WTC11 (cell line): ENCODE measurements at regions not wholly inside any gene's neighbourhood (a gene's known extent, or its start where the extent isn't known, plus 50 kb on each side); places are given as distances from the start of the nearest gene placed in this dataset.

Source experiments
- ATF2 ChIP-seq: sonication (generic); formaldehyde crosslinking; IDR thresholded peaks from 2 replicates; pipeline ENCODE4 v1.8.1; 2022; ENCODE audit warnings: low read depth, missing genetic modification reagents, borderline replicate concordance
- CBFB ChIP-seq: sonication (generic); formaldehyde crosslinking; IDR thresholded peaks from 2 replicates; pipeline ENCODE4 v1.8.1; 2022; ENCODE audit warnings: mild to moderate bottlenecking, low read depth, missing genetic modification reagents
- CTCF ChIP-seq: fragments of 200-600 bp; IDR thresholded peaks from 2 replicates; pipeline ENCODE4 v1.8.0; 2022; ENCODE audit warnings: antibody characterized with exemption
- MAX ChIP-seq: sonication (generic); formaldehyde crosslinking; IDR thresholded peaks from 2 replicates; pipeline ENCODE4 v1.8.0; 2022; ENCODE audit warnings: mild to moderate bottlenecking, missing genetic modification reagents
- SMAD4 ChIP-seq: sonication (generic); formaldehyde crosslinking; IDR thresholded peaks from 2 replicates; pipeline ENCODE4 v1.8.0; 2022; ENCODE audit warnings: mild to moderate bottlenecking, missing genetic modification reagents
- ZBTB43 ChIP-seq: sonication (generic); formaldehyde crosslinking; IDR thresholded peaks from 2 replicates; pipeline ENCODE4 v1.8.1; 2023; ENCODE audit warnings: mild to moderate bottlenecking, missing genetic modification reagents
- ZNF138 ChIP-seq: sonication (generic); formaldehyde crosslinking; conservative IDR thresholded peaks from 2 replicates; pipeline ENCODE4 v1.8.1; 2022; ENCODE audit warnings: mild to moderate bottlenecking, moderate library complexity, missing genetic modification reagents
- ZNF263 ChIP-seq: sonication (generic); formaldehyde crosslinking; IDR thresholded peaks from 2 replicates; pipeline ENCODE4 v1.8.1; 2022; ENCODE audit warnings: low read depth, mild to moderate bottlenecking, moderate library complexity, missing genetic modification reagents
- ZNF425 ChIP-seq: fragments of 250-450 bp; sonication (Bioruptor Pico); conservative IDR thresholded peaks from 2 replicates; pipeline ENCODE4 v1.9.0; 2021; ENCODE audit warnings: mild to moderate bottlenecking
- ZSCAN18 ChIP-seq: fragments of 250-450 bp; sonication (Bioruptor Pico); IDR thresholded peaks from 2 replicates; pipeline ENCODE4 v2.1.2; 2022; ENCODE audit warnings: mild to moderate bottlenecking, moderate library complexity
- TF ChIP-seq, protein P1 (sequence below): sonication (generic); formaldehyde crosslinking; conservative IDR thresholded peaks from 2 replicates; pipeline ENCODE4 v1.8.1; 2022; ENCODE audit warnings: mild to moderate bottlenecking, missing genetic modification reagents
- TF ChIP-seq, protein P2 (sequence below): sonication (generic); formaldehyde crosslinking; IDR thresholded peaks from 2 replicates; pipeline ENCODE4 v1.8.1; 2023; ENCODE audit warnings: mild to moderate bottlenecking, missing genetic modification reagents, moderate library complexity
- TF ChIP-seq, protein P3 (sequence below): sonication (generic); formaldehyde crosslinking; IDR thresholded peaks from 2 replicates; pipeline ENCODE4 v1.8.1; 2022; ENCODE audit warnings: mild to moderate bottlenecking, moderate library complexity, missing genetic modification reagents

GRCh38 chr11:88405853-88406252 is 68.3 kb upstream of the CTSC start:
- TF ChIP-seq CTCF (no peak), ZSCAN18 (no peak), ATF2 (no peak), ZNF425 (no peak), CBFB (CRISPR knock-in tag) (no peak), SMAD4 (CRISPR knock-in tag) (no peak), ZNF263 (CRISPR knock-in tag) (no peak), ZNF138 (no peak), MAX (no peak), ZBTB43 (no peak)
- TF ChIP-seq, protein P1, sequence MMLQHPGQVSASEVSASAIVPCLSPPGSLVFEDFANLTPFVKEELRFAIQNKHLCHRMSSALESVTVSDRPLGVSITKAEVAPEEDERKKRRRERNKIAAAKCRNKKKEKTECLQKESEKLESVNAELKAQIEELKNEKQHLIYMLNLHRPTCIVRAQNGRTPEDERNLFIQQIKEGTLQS (CRISPR knock-in tag): no peak
- TF ChIP-seq, protein P2, sequence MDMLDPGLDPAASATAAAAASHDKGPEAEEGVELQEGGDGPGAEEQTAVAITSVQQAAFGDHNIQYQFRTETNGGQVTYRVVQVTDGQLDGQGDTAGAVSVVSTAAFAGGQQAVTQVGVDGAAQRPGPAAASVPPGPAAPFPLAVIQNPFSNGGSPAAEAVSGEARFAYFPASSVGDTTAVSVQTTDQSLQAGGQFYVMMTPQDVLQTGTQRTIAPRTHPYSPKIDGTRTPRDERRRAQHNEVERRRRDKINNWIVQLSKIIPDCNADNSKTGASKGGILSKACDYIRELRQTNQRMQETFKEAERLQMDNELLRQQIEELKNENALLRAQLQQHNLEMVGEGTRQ: no peak
- TF ChIP-seq, protein P3, sequence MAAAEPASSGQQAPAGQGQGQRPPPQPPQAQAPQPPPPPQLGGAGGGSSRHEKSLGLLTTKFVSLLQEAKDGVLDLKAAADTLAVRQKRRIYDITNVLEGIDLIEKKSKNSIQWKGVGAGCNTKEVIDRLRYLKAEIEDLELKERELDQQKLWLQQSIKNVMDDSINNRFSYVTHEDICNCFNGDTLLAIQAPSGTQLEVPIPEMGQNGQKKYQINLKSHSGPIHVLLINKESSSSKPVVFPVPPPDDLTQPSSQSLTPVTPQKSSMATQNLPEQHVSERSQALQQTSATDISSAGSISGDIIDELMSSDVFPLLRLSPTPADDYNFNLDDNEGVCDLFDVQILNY (CRISPR knock-in tag): no peak
